ENCODE measurements at regions not wholly inside any gene's neighbourhood (a gene's known extent, or its start where the extent isn't known, plus 50 kb on each side); places are given as distances from the start of the nearest gene placed in this dataset.

DNA sequence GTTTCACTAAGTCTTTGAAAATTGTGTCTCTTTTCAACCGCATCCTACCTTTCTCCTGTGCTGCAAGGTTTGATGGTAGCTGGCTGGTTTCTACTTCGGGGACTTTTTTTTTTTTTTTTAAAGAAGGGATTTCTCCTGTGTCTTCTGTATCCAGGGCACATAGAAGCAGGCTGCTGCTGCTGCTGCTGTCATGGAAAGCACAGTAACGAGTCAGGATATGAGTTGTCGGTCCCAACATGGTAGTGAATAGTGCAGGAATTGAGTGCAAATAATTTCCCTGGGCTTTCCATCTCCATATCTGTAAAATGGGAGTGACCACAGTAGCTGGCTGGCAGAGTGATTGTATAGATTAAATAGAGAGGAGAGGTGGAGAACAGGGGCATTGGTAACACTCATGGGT lies 118.3 kb upstream of the NAV2 start:
- TF ChIP-seq, protein P1, sequence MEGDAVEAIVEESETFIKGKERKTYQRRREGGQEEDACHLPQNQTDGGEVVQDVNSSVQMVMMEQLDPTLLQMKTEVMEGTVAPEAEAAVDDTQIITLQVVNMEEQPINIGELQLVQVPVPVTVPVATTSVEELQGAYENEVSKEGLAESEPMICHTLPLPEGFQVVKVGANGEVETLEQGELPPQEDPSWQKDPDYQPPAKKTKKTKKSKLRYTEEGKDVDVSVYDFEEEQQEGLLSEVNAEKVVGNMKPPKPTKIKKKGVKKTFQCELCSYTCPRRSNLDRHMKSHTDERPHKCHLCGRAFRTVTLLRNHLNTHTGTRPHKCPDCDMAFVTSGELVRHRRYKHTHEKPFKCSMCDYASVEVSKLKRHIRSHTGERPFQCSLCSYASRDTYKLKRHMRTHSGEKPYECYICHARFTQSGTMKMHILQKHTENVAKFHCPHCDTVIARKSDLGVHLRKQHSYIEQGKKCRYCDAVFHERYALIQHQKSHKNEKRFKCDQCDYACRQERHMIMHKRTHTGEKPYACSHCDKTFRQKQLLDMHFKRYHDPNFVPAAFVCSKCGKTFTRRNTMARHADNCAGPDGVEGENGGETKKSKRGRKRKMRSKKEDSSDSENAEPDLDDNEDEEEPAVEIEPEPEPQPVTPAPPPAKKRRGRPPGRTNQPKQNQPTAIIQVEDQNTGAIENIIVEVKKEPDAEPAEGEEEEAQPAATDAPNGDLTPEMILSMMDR (IDR thresholded peaks at IDR 0.05; ENCODE audit: low read depth, low read length, poor library complexity, severe bottlenecking): no peak
- TF ChIP-seq EZH2phosphoT487 (IDR thresholded peaks at IDR 0.05; ENCODE audit: borderline replicate concordance, low read length): no peak
